CD4-positive, alpha-beta T cell treated with Interleukin-10 for 1 hour (primary cell): ENCODE measurements at regions not wholly inside any gene's neighbourhood (a gene's known extent, or its start where the extent isn't known, plus 50 kb on each side); places are given as distances from the start of the nearest gene placed in this dataset.

Experiments used
- DNase-seq: peaks from one replicate; pipeline ENCODE4 v3.0.0-alpha.2; 2020

- DNase-seq = no peak
Observed at GRCh38 chr3:40827942-40828688, 303.4 kb downstream of the ZNF621 start.

- no peak for DNase-seq
Observed at GRCh38 chr3:40828741-40829415, 304.1 kb downstream of the ZNF621 start.

- DNase-seq = no peak
Observed at GRCh38 chr3:40829876-40830275, 305.1 kb downstream of the ZNF621 start.

- no peak for DNase-seq
Observed at GRCh38 chr3:40837300-40837699, 312.5 kb downstream of the ZNF621 start.

GRCh38 chr3:40841131-40841530 lies 316.4 kb downstream of the ZNF621 start:
- no peak for DNase-seq

GRCh38 chr3:40841570-40842109 lies 316.9 kb downstream of the ZNF621 start:
- DNase-seq = no peak

GRCh38 chr3:40842714-40843113 lies 318.0 kb downstream of the ZNF621 start:
- no peak for DNase-seq

GRCh38 chr3:40843208-40843624 lies 318.5 kb downstream of the ZNF621 start:
- no peak for DNase-seq

- DNase-seq = no peak
Observed at GRCh38 chr3:40843851-40844548, 319.2 kb downstream of the ZNF621 start.

- no peak for DNase-seq
Observed at GRCh38 chr3:40844896-40845295, 320.1 kb downstream of the ZNF621 start.

- no peak for DNase-seq
Observed at GRCh38 chr3:40845447-40845846, 320.7 kb downstream of the ZNF621 start.

- DNase-seq = no peak
Observed at GRCh38 chr3:40845916-40846315, 321.2 kb downstream of the ZNF621 start.

- DNase-seq = no peak
Observed at GRCh38 chr3:40846451-40846850, 321.7 kb downstream of the ZNF621 start.

GRCh38 chr3:40847551-40847992 lies 322.8 kb downstream of the ZNF621 start:
- no peak for DNase-seq

- no peak for DNase-seq
Observed at GRCh38 chr3:40848421-40848820, 323.7 kb downstream of the ZNF621 start.

- DNase-seq = no peak
Observed at GRCh38 chr3:40850861-40851260, 326.1 kb downstream of the ZNF621 start.

GRCh38 chr3:40851836-40852235 lies 327.1 kb downstream of the ZNF621 start:
- no peak for DNase-seq

- DNase-seq = no peak
Observed at GRCh38 chr3:40852712-40853111, 328.0 kb downstream of the ZNF621 start.

GRCh38 chr3:40853474-40853873 lies 328.7 kb downstream of the ZNF621 start:
- no peak for DNase-seq

GRCh38 chr3:40855871-40856270 lies 331.1 kb downstream of the ZNF621 start:
- no peak for DNase-seq

GRCh38 chr3:40858364-40859115 lies 333.8 kb downstream of the ZNF621 start:
- DNase-seq = no peak

- no peak for DNase-seq
Observed at GRCh38 chr3:40862946-40863345, 336.4 kb upstream of the CTNNB1 start.
